NCI-H82 (cell line): ENCODE measurements at regions not wholly inside any gene's neighbourhood (a gene's known extent, or its start where the extent isn't known, plus 50 kb on each side); places are given as distances from the start of the nearest gene placed in this dataset.
"Not testable (repeated sequence)": the region's sequence is repeated elsewhere in the genome, so short reads cannot be mapped to it uniquely, and the experiment has no call there.

Experiments
- DNase-seq: peaks from one replicate; lab custom pipeline; 2025; lab: John Stamatoyannopoulos, UW

GRCh38 chr2:111316881-111317549, 196.3 kb downstream of the BCL2L11 start:
- DNase-seq: not testable (repeated sequence)

GRCh38 chr2:111319552-111319951, 198.8 kb downstream of the BCL2L11 start:
- DNase-seq: not testable (repeated sequence)

GRCh38 chr2:111320264-111320663, 199.6 kb downstream of the BCL2L11 start:
- DNase-seq: not testable (repeated sequence)

- DNase-seq: not testable (repeated sequence)
These were observed 200.3 kb downstream of the BCL2L11 start for GRCh38 chr2:111320965-111321364.

- not testable (repeated sequence) for DNase-seq
These were observed 202.7 kb downstream of the BCL2L11 start for GRCh38 chr2:111323384-111323783.

- not testable (repeated sequence) for DNase-seq
These were observed 207.0 kb downstream of the BCL2L11 start for GRCh38 chr2:111327726-111328125.

GRCh38 chr2:111329309-111329708, 208.6 kb downstream of the BCL2L11 start:
- not testable (repeated sequence) for DNase-seq

- DNase-seq: not testable (repeated sequence)
These were observed 210.5 kb downstream of the BCL2L11 start for GRCh38 chr2:111331099-111331724.

- not testable (repeated sequence) for DNase-seq
These were observed 214.7 kb downstream of the BCL2L11 start for GRCh38 chr2:111335220-111335907.

GRCh38 chr2:111338474-111338873, 217.8 kb downstream of the BCL2L11 start:
- DNase-seq: not testable (repeated sequence)

GRCh38 chr2:111339476-111339875, 218.8 kb downstream of the BCL2L11 start:
- not testable (repeated sequence) for DNase-seq

GRCh38 chr2:111344590-111344989, 223.9 kb downstream of the BCL2L11 start:
- not testable (repeated sequence) for DNase-seq

- DNase-seq: not testable (repeated sequence)
These were observed 224.7 kb downstream of the BCL2L11 start for GRCh38 chr2:111345439-111345838.

- DNase-seq: not testable (repeated sequence)
These were observed 225.6 kb downstream of the BCL2L11 start for GRCh38 chr2:111346018-111346930.

- not testable (repeated sequence) for DNase-seq
These were observed 227.0 kb downstream of the BCL2L11 start for GRCh38 chr2:111347695-111348094.

GRCh38 chr2:111348316-111348715, 227.6 kb downstream of the BCL2L11 start:
- DNase-seq: not testable (repeated sequence)

- DNase-seq: not testable (repeated sequence)
These were observed 234.5 kb downstream of the BCL2L11 start for GRCh38 chr2:111355022-111355817.

- DNase-seq: not testable (repeated sequence)
These were observed 235.3 kb downstream of the BCL2L11 start for GRCh38 chr2:111355823-111356511.

- not testable (repeated sequence) for DNase-seq
These were observed 235.9 kb downstream of the BCL2L11 start for GRCh38 chr2:111356512-111357031.
